ENCODE measurements at regions not wholly inside any gene's neighbourhood (a gene's known extent, or its start where the extent isn't known, plus 50 kb on each side); places are given as distances from the start of the nearest gene placed in this dataset.
A peak's percentile ranks its signal among the peaks of the same experiment; 100 is the strongest.

DNA sequence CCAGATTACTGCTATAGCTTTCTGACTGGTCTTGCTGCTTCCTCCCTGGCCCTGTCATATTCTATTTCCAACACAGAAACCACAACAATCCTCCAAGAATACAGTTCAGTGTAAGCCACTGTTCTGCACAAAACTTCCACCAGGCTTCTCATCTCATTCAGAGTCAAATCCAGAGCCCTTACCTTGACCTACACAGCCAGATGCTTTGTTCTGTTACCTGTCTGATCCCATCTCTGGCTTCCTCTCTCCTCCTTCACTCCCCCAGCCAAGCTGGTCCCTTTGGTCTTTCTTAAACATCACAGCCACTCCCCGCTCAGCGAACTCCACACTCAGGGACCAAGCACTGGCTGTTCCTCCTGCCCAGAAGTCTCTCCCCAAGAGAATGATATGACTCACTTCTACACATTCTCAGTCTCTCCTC is 84.8 kb upstream of the BMP2K start:
- no peak overlapping the region for H3K4me3 ChIP-seq (ENCODE audit: low read length in 2 of 2)
- H3K27ac ChIP-seq (ENCODE audit: low read depth in 2 of 2, low read length in 2 of 2), result no peak overlapping the region
- peaks cover 0 to 8% of the 10 kb centered on the region in 2 donors for H3K4me1 ChIP-seq (ENCODE audit: control insufficient read depth in 2 of 2, insufficient read depth in 2 of 2, low read length in 2 of 2)
- no peaks in the 10 kb centered on the region for H3K27me3 ChIP-seq (ENCODE audit: control insufficient read depth in 2 of 2, insufficient read depth in 2 of 2, low read length in 2 of 2)
- no peak overlapping the region for H3K9ac ChIP-seq (ENCODE audit: low read depth in 1 of 2, low read length in 2 of 2)
- no peaks in the 10 kb centered on the region for H3K9me3 ChIP-seq (ENCODE audit: control insufficient read depth in 2 of 2, low read length in 2 of 2)
- no peaks in the 10 kb centered on the region for H3K36me3 ChIP-seq (ENCODE audit: control insufficient read depth in 2 of 2, insufficient read depth in 2 of 2, low read length in 2 of 2)

DNA sequence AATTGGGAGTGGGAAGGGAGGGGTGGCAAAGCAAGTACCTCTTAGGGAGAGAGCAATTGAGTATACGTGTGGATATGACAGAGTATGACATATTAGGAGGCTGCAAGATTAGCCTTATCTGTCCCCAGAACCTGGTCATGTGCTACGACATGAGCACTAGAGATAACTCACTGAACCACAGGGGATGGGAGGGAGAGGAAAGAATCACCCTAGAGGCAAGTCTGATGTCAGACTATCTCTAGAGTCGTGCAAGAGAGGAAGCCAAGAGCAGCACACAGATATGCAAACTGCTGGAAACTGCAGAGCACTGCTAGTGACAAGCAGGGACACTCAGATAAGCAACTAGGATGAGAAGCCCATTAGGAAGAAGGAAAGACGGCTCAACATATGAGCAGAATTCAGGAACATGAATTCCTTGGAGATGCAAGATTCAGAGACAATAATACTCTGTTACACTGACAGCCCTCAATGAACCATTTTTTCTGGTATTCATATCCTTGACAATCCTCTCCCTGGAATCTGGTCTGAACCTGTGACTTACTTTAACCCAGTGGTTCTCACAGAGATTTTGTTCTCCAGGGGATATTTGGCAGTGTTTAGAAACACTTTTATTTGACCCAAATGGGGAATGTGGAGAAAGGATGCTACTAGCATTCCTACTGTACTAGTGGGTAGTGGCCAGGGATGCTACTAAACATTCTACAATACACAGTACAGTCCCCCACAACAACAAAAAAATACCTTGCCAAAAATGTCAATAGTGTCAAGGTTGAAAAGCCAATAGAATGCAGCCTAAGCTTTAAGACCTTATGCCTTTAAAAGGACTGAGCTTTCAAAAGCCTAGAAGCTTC is 84.0 kb upstream of the BMP2K start:
- Histone ChIP-seq H3K9me3 (ENCODE audit: control insufficient read depth in 2 of 2, low read length in 2 of 2) (no peaks in the 10 kb centered on the region), H3K4me1 (ENCODE audit: control insufficient read depth in 2 of 2, insufficient read depth in 2 of 2, low read length in 2 of 2) (peaks cover 0 to 8% of the 10 kb centered on the region in 2 donors), H3K27ac (ENCODE audit: low read depth in 2 of 2, low read length in 2 of 2) (no peak overlapping the region), H3K4me3 (ENCODE audit: low read length in 2 of 2) (no peak overlapping the region), H3K36me3 (ENCODE audit: control insufficient read depth in 2 of 2, insufficient read depth in 2 of 2, low read length in 2 of 2) (no peaks in the 10 kb centered on the region), H3K27me3 (ENCODE audit: control insufficient read depth in 2 of 2, insufficient read depth in 2 of 2, low read length in 2 of 2) (no peaks in the 10 kb centered on the region), H3K9ac (ENCODE audit: low read depth in 1 of 2, low read length in 2 of 2) (no peak overlapping the region)

DNA sequence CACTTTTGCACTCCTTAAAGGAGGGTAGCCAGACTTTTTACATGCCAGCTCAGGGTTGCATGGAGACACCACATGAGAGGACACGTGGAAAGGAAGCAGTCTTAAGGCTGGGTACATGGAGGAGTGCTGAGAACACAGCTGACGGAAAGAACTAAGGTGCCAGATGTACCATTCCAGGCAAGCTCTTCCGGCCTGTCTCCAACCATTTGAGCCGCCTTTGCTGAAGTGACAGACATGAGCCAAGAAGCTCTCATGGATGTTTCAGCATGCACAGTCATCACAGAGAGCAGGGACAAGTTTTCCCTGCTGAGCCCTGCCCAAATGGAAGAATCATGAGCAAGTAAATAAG is 83.4 kb upstream of the BMP2K start:
- Histone ChIP-seq H3K4me3 (ENCODE audit: low read length in 2 of 2) (no peak overlapping the region), H3K36me3 (ENCODE audit: control insufficient read depth in 2 of 2, insufficient read depth in 2 of 2, low read length in 2 of 2) (no peaks in the 10 kb centered on the region), H3K27ac (ENCODE audit: low read depth in 2 of 2, low read length in 2 of 2) (no peak overlapping the region), H3K9ac (ENCODE audit: low read depth in 1 of 2, low read length in 2 of 2) (no peak overlapping the region), H3K4me1 (ENCODE audit: control insufficient read depth in 2 of 2, insufficient read depth in 2 of 2, low read length in 2 of 2) (peaks cover 0 to 8% of the 10 kb centered on the region in 2 donors), H3K27me3 (ENCODE audit: control insufficient read depth in 2 of 2, insufficient read depth in 2 of 2, low read length in 2 of 2) (no peaks in the 10 kb centered on the region), H3K9me3 (ENCODE audit: control insufficient read depth in 2 of 2, low read length in 2 of 2) (no peaks in the 10 kb centered on the region)

DNA sequence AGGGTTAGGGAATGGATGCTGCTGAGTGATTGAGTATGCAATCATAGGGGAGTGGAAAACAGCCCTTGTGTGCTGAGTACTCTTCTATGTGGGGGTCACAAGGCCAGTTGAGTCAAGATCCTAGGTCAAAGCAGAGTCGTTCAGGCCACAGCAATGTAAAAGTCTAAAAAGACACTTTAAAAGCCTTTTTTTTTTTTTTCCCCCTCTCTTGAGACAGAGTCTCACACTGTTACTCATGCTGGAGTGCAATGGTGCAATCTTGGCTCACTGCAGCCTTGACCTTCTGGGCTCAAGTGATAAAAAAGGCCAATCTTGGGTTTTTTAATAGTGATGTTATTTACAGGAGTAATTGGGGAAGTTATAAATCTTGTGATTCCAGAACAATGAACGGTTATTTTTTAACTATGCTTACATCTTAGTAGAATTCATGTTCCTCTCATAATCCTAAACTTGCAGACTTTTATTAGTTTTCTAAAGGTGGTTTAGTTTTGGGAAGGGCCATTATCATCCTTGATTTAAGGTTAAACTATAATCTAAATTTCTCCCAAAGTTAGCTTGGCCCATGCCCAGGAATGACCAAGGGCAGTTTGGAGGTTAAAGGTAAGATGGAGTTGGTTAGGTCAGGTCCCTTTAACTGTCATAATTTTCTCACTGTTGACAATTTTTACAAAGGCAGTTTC is 82.2 kb upstream of the BMP2K start:
- Histone ChIP-seq H3K4me1 (ENCODE audit: control insufficient read depth in 2 of 2, insufficient read depth in 2 of 2, low read length in 2 of 2) (peaks cover 0 to 8% of the 10 kb centered on the region in 2 donors), H3K36me3 (ENCODE audit: control insufficient read depth in 2 of 2, insufficient read depth in 2 of 2, low read length in 2 of 2) (no peaks in the 10 kb centered on the region), H3K9ac (ENCODE audit: low read depth in 1 of 2, low read length in 2 of 2) (no peak overlapping the region), H3K27ac (ENCODE audit: low read depth in 2 of 2, low read length in 2 of 2) (no peak overlapping the region), H3K9me3 (ENCODE audit: control insufficient read depth in 2 of 2, low read length in 2 of 2) (no peaks in the 10 kb centered on the region), H3K27me3 (ENCODE audit: control insufficient read depth in 2 of 2, insufficient read depth in 2 of 2, low read length in 2 of 2) (no peaks in the 10 kb centered on the region), H3K4me3 (ENCODE audit: low read length in 2 of 2) (no peak overlapping the region)

DNA sequence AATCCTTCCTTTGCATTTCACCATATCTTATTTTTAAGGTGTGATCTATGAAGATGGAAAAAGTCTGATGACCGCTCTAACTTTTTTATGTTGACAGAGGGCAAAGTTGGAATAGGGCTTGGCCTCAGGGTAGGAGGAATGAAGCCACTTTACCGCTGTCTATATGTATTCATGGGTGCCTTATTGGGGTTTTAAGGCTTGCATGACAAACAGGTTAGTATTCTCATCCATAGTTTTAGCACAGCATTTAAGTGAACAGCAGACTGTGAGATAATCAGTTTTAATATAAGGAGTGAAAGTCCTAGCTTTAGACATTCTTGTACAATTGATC is 81.7 kb upstream of the BMP2K start:
- H3K9ac ChIP-seq (ENCODE audit: low read depth in 1 of 2, low read length in 2 of 2), result no peak overlapping the region
- H3K4me3 ChIP-seq (ENCODE audit: low read length in 2 of 2), result no peak overlapping the region

DNA sequence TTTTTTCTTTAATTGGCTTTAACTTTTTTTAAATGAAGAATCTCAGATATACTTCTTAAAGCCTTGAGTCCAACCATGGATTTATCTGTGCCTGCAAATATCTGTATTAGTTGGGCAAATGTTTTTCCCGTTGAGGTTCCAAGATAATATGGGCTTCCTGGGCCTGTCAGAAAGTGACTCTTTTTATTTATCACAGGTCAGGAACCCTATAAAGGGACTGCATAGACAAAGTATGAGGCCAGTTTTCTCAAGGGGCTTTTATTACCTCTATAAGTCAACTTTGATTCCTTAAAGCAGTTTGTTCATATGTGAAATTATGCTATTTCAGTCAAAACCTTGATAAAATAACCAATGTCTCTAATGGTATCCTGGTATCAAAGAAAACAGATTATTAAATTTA is 80.2 kb upstream of the BMP2K start:
- peaks cover 0 to 8% of the 10 kb centered on the region in 2 donors for H3K4me1 ChIP-seq (ENCODE audit: control insufficient read depth in 2 of 2, insufficient read depth in 2 of 2, low read length in 2 of 2)
- no peaks in the 10 kb centered on the region for H3K27me3 ChIP-seq (ENCODE audit: control insufficient read depth in 2 of 2, insufficient read depth in 2 of 2, low read length in 2 of 2)
- no peak overlapping the region for H3K27ac ChIP-seq (ENCODE audit: low read depth in 2 of 2, low read length in 2 of 2)
- no peaks in the 10 kb centered on the region for H3K36me3 ChIP-seq (ENCODE audit: control insufficient read depth in 2 of 2, insufficient read depth in 2 of 2, low read length in 2 of 2)
- no peak overlapping the region for H3K9ac ChIP-seq (ENCODE audit: low read depth in 1 of 2, low read length in 2 of 2)
- H3K9me3 ChIP-seq (ENCODE audit: control insufficient read depth in 2 of 2, low read length in 2 of 2), result no peaks in the 10 kb centered on the region
- H3K4me3 ChIP-seq (ENCODE audit: low read length in 2 of 2), result no peak overlapping the region

More for the DNA sequence above, 81.7 kb upstream of the BMP2K start:
- Histone ChIP-seq H3K36me3 (ENCODE audit: control insufficient read depth in 2 of 2, insufficient read depth in 2 of 2, low read length in 2 of 2) (no peaks in the 10 kb centered on the region), H3K4me1 (ENCODE audit: control insufficient read depth in 2 of 2, insufficient read depth in 2 of 2, low read length in 2 of 2) (peaks cover 0 to 8% of the 10 kb centered on the region in 2 donors), H3K27me3 (ENCODE audit: control insufficient read depth in 2 of 2, insufficient read depth in 2 of 2, low read length in 2 of 2) (no peaks in the 10 kb centered on the region), H3K27ac (ENCODE audit: low read depth in 2 of 2, low read length in 2 of 2) (no peak overlapping the region), H3K9me3 (ENCODE audit: control insufficient read depth in 2 of 2, low read length in 2 of 2) (no peaks in the 10 kb centered on the region)

DNA sequence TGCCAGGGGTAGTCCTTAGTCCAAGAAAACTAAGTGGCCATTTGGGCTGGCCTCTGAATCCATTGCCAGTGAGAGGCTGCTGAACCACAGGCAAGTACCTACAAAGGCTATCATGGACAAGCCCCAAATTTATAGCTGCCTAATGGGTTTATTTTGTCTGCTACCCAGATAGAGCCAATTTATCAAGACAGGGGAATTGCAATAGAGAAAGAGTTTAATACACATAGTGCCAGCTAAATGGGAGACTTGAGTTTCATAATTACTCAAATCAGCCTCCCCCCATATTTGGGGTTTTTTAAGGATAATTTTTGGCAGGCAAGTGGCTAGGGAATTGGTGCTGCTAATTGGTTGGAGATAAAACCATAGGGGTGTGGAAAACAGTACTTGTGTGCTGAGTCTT is 73.1 kb upstream of the BMP2K start:
- Histone ChIP-seq H3K9me3 (ENCODE audit: control insufficient read depth in 2 of 2, low read length in 2 of 2) (peaks cover 2 to 4% of the 10 kb centered on the region in 2 donors), H3K9ac (ENCODE audit: low read depth in 1 of 2, low read length in 2 of 2) (no peak overlapping the region), H3K4me3 (ENCODE audit: low read length in 2 of 2) (no peak overlapping the region), H3K4me1 (ENCODE audit: control insufficient read depth in 2 of 2, insufficient read depth in 2 of 2, low read length in 2 of 2) (peaks cover 7 to 12% of the 10 kb centered on the region in 2 donors), H3K27ac (ENCODE audit: low read depth in 2 of 2, low read length in 2 of 2) (no peak overlapping the region), H3K36me3 (ENCODE audit: control insufficient read depth in 2 of 2, insufficient read depth in 2 of 2, low read length in 2 of 2) (no peaks in the 10 kb centered on the region), H3K27me3 (ENCODE audit: control insufficient read depth in 2 of 2, insufficient read depth in 2 of 2, low read length in 2 of 2) (no peaks in the 10 kb centered on the region)

DNA sequence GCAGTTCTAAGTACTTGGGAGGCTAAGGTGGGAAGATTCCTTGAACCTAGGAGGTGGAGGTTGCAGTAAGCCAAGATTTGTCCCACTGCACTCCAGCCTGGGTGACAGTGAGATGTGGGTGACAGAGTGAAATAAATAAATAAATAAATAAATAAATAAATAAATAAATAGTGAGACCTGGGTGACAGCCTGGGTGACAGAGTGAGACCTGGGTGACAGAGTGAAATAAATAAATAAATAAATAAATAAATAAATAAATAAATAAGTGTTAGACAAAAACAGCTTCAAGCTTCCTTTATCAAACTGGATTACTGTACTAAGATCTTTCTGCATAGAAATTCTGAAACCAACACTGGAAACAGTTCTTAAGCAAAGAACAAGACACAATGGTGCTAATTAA is 71.8 kb upstream of the BMP2K start:
- H3K9ac ChIP-seq (ENCODE audit: low read depth in 1 of 2, low read length in 2 of 2), result no peak overlapping the region
- no peak overlapping the region for H3K27ac ChIP-seq (ENCODE audit: low read depth in 2 of 2, low read length in 2 of 2)

DNA sequence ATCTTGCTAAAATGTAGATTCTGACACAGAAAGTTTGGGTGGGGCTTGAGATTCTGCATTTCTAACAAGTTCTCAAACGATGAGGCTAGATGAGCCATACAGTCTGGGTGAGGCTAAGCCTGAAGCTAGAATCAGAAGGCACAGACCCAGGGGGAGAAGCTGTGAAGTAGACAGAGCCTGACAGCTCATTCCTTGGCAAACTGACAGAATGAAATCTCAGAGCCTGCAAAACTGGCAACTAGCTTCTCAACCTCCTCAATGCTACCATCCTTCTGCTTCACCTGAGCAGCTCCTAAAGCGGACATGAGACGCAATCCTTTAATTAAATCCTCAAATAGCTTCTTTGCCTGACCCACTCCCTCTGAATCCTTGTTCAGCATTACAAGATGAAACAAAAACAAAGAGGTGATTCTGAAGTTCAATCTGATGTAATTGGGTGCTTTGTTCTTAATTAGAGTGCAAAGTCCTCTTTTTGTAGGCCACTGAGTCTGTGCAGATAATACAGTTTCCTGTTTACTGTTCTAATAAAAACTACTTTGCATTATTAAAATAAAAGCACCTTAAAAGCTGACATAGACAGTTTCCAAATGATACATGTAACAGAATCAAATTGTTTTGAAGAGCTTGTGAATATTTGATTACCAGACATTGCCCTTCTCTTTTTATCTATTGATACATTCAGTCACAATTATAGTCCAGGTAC is 71.0 kb upstream of the BMP2K start:
- Histone ChIP-seq H3K36me3 (ENCODE audit: control insufficient read depth in 2 of 2, insufficient read depth in 2 of 2, low read length in 2 of 2) (no peaks in the 10 kb centered on the region), H3K9me3 (ENCODE audit: control insufficient read depth in 2 of 2, low read length in 2 of 2) (peaks cover 2 to 4% of the 10 kb centered on the region in 2 donors), H3K4me3 (ENCODE audit: low read length in 2 of 2) (no peak overlapping the region), H3K9ac (ENCODE audit: low read depth in 1 of 2, low read length in 2 of 2) (no peak overlapping the region), H3K4me1 (ENCODE audit: control insufficient read depth in 2 of 2, insufficient read depth in 2 of 2, low read length in 2 of 2) (peaks cover 7 to 12% of the 10 kb centered on the region in 2 donors), H3K27me3 (ENCODE audit: control insufficient read depth in 2 of 2, insufficient read depth in 2 of 2, low read length in 2 of 2) (no peaks in the 10 kb centered on the region), H3K27ac (ENCODE audit: low read depth in 2 of 2, low read length in 2 of 2) (peak overlapping the region in 1 of 2 donors; percentile 23)

More for the DNA sequence above, 71.8 kb upstream of the BMP2K start:
- H3K4me1 ChIP-seq (ENCODE audit: control insufficient read depth in 2 of 2, insufficient read depth in 2 of 2, low read length in 2 of 2), result peaks cover 7 to 12% of the 10 kb centered on the region in 2 donors
- H3K4me3 ChIP-seq (ENCODE audit: low read length in 2 of 2), result no peak overlapping the region
- no peaks in the 10 kb centered on the region for H3K27me3 ChIP-seq (ENCODE audit: control insufficient read depth in 2 of 2, insufficient read depth in 2 of 2, low read length in 2 of 2)
- H3K36me3 ChIP-seq (ENCODE audit: control insufficient read depth in 2 of 2, insufficient read depth in 2 of 2, low read length in 2 of 2), result no peaks in the 10 kb centered on the region
- H3K9me3 ChIP-seq (ENCODE audit: control insufficient read depth in 2 of 2, low read length in 2 of 2), result peaks cover 2 to 4% of the 10 kb centered on the region in 2 donors

DNA sequence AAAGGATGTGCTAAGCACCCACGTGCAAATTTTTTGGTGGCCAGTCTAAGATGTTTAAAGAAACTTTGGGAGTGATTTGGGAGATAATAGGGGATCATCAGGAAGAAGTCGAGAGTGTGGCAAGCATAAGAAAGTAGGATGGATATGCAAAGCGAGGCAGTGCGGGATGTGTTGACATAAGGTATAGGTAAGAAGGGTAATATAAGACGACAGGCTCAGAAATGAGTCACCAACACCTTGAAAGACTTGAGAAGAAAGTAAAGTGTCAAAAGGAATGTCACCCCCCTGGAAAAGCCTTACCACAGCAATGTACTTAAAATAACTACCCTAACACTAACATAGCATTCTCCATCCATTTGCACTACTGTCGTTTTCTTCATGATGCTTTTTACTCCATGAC is 69.8 kb upstream of the BMP2K start:
- Histone ChIP-seq H3K36me3 (ENCODE audit: control insufficient read depth in 2 of 2, insufficient read depth in 2 of 2, low read length in 2 of 2) (no peaks in the 10 kb centered on the region), H3K27me3 (ENCODE audit: control insufficient read depth in 2 of 2, insufficient read depth in 2 of 2, low read length in 2 of 2) (no peaks in the 10 kb centered on the region), H3K4me1 (ENCODE audit: control insufficient read depth in 2 of 2, insufficient read depth in 2 of 2, low read length in 2 of 2) (peaks cover 7 to 12% of the 10 kb centered on the region in 2 donors), H3K9ac (ENCODE audit: low read depth in 1 of 2, low read length in 2 of 2) (no peak overlapping the region), H3K27ac (ENCODE audit: low read depth in 2 of 2, low read length in 2 of 2) (no peak overlapping the region), H3K9me3 (ENCODE audit: control insufficient read depth in 2 of 2, low read length in 2 of 2) (peaks cover 2 to 4% of the 10 kb centered on the region in 2 donors), H3K4me3 (ENCODE audit: low read length in 2 of 2) (no peak overlapping the region)
